AG10803 (cell line): ENCODE measurements at regions not wholly inside any gene's neighbourhood (a gene's known extent, or its start where the extent isn't known, plus 50 kb on each side); places are given as distances from the start of the nearest gene placed in this dataset.
"Not testable (repeated sequence)": the region's sequence is repeated elsewhere in the genome, so short reads cannot be mapped to it uniquely, and the experiment has no call there.

Experiments
- DNase-seq: peaks from one replicate; pipeline ENCODE4 v3.0.0; 2010; ENCODE audit warnings: low read depth
- H3K4me3 ChIP-seq: 2 replicates; pipeline ENCODE4 v1.5.1; 2011; ENCODE audit warnings: mild to moderate bottlenecking, low read length, control low read depth
- CTCF ChIP-seq: conservative IDR thresholded peaks from 2 replicates; pipeline ENCODE4 v1.5.1; 2011; ENCODE audit warnings: mild to moderate bottlenecking, low read length, control low read depth, inconsistent platforms

DNA sequence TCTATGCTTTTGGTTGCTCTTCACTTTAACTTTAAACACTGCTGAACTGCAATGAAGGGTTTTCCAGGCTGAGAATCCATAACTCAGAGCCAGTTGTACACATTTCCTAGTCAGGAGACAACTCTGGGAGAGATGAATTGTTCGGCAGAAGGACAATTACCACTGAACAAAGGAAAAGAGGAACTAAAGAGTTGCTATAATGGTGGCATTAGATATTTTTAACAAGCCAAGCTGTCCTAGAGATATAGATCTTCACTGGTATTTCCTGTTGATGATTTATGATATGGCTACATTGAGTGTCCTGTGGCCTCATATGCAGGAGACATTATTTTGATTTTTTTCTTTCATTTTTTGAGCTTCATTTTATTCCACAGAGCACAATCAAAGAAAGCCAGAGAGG, 219.1 kb upstream of the PCSK5 start:
- TF ChIP-seq CTCF: no peak
- H3K4me3 ChIP-seq: no peak overlapping the region
- DNase-seq: no peak

DNA sequence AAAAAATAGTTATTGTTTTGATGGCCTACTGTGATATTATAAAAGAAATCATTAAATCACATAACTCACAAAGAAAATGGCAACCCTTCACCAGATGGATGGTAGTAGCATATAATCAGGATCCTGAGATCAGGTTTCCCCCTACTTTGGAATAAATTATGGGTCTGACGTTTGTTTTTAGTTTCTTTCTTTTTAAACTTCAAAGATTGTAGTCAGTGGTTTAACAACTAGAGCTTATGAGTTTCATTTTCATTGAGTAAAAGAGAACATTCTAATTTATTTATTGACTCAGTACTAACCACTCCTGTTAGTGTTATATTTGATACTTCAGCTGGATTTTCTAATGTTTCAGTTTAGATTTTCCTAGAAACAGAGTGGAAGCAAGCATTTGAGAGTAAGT, 218.0 kb upstream of the PCSK5 start:
- DNase-seq: no peak
- H3K4me3 ChIP-seq: no peak overlapping the region
- no peak for TF ChIP-seq CTCF

DNA sequence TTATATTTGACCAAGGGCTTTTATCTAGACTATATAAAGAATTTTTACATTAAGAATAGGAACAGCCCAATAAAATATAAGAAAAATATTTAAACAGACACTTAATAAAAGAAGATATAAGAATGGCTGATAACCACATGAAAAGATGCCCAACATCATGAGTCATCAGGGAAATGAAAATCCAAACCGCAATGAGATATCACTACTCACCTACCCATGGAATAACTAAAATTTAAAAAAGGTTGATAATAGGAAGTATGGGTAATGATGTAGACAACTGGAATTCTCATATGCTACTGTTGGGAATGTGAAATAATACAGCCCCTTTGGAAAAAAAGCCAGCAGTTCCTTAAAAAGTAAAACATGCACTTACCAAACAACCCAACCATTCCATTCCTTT, 206.9 kb upstream of the PCSK5 start:
- TF ChIP-seq CTCF: no peak
- no peak overlapping the region for H3K4me3 ChIP-seq
- no peak for DNase-seq

GRCh38 chr9:75685062-75685461, 205.4 kb upstream of the PCSK5 start:
- no peak overlapping the region for H3K4me3 ChIP-seq
- TF ChIP-seq CTCF: no peak
- DNase-seq: no peak

GRCh38 chr9:75687359-75687953, 203.0 kb upstream of the PCSK5 start:
- H3K4me3 ChIP-seq: no peak overlapping the region
- no peak for DNase-seq
- no peak for TF ChIP-seq CTCF

DNA sequence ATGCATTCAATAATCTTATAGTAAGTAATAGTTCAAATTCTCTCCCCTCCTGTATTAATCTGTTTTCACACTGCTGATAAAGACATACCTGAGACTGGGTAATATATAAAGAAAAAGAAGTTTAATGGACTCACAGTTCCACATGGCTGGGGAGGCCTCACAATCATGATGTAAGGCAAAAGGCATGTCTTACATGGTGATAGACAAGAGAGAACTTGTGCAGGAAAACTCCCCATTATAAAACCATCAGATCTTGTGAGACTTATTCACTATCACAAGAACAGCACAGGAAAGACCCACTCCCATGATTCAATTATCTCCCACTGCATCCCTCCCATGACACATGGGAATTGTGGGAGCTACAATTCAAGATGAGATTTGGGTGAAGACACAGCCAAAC, 199.9 kb upstream of the PCSK5 start:
- DNase-seq, H3K4me3 ChIP-seq: not testable (repeated sequence)

GRCh38 chr9:75691408-75691807, 199.1 kb upstream of the PCSK5 start:
- no peak for TF ChIP-seq CTCF
- no peak for DNase-seq
- H3K4me3 ChIP-seq: no peak overlapping the region

- TF ChIP-seq CTCF: no peak
- DNase-seq: no peak
- H3K4me3 ChIP-seq: no peak overlapping the region
These were observed 198.2 kb upstream of the PCSK5 start for GRCh38 chr9:75692309-75692708.
